Fibroblast of villous mesenchyme (primary cell): ENCODE measurements at regions not wholly inside any gene's neighbourhood (a gene's known extent, or its start where the extent isn't known, plus 50 kb on each side); places are given as distances from the start of the nearest gene placed in this dataset.
"Not testable (repeated sequence)": the region's sequence is repeated elsewhere in the genome, so short reads cannot be mapped to it uniquely, and the experiment has no call there.

Experiments
- DNase-seq: peaks from one replicate; pipeline ENCODE4 v3.0.0-alpha.2; 2010; ENCODE audit warnings: low read depth
- H3K4me3 ChIP-seq: 2 replicates; pipeline ENCODE4 v1.5.1; 2011; ENCODE audit warnings: low read depth, mild to moderate bottlenecking, low read length
- TF ChIP-seq, protein P1 (sequence below): IDR thresholded peaks from 2 replicates; pipeline ENCODE4 v1.5.1; 2012; ENCODE audit warnings: low read depth, mild to moderate bottlenecking, low read length; ENCODE audit not compliant: insufficient read depth

GRCh38 chr6:21341910-21342309, 251.6 kb upstream of the SOX4 start:
- TF ChIP-seq, protein P1, sequence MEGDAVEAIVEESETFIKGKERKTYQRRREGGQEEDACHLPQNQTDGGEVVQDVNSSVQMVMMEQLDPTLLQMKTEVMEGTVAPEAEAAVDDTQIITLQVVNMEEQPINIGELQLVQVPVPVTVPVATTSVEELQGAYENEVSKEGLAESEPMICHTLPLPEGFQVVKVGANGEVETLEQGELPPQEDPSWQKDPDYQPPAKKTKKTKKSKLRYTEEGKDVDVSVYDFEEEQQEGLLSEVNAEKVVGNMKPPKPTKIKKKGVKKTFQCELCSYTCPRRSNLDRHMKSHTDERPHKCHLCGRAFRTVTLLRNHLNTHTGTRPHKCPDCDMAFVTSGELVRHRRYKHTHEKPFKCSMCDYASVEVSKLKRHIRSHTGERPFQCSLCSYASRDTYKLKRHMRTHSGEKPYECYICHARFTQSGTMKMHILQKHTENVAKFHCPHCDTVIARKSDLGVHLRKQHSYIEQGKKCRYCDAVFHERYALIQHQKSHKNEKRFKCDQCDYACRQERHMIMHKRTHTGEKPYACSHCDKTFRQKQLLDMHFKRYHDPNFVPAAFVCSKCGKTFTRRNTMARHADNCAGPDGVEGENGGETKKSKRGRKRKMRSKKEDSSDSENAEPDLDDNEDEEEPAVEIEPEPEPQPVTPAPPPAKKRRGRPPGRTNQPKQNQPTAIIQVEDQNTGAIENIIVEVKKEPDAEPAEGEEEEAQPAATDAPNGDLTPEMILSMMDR = no peak

GRCh38 chr6:21342501-21342900, 251.1 kb upstream of the SOX4 start:
- peak; percentile 44 for DNase-seq
- H3K4me3 ChIP-seq = no peak overlapping the region
- TF ChIP-seq, protein P1 = no peak

More at GRCh38 chr6:21341910-21342309, 251.6 kb upstream of the SOX4 start:
- no peak for DNase-seq
- no peak overlapping the region for H3K4me3 ChIP-seq

GRCh38 chr6:21345704-21346103, 247.8 kb upstream of the SOX4 start:
- not testable (repeated sequence) for H3K4me3 ChIP-seq, DNase-seq

DNA sequence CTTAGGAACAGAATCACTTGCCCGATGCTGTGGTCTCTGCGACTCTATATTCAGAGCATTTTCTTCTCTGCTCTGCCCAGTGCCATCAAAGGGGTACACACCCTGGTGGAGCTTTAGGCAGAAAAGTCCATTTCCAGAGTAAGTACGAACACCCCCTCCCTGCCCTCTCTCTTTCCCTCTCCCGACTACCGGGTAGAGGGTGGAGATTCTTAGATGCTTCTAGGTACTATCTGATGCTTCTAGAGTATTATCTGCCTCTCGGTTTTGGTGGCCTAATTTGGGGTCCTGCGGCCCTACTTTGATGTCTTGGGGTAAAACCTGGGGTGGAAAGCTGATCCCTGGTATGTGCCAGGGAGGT, 245.4 kb upstream of the SOX4 start:
- no peak overlapping the region for H3K4me3 ChIP-seq
- TF ChIP-seq, protein P1 = no peak
- DNase-seq = no peak

GRCh38 chr6:21348504-21349195, 244.9 kb upstream of the SOX4 start:
- TF ChIP-seq, protein P1 = no peak
- H3K4me3 ChIP-seq = no peak overlapping the region
- peak; percentile 63 for DNase-seq

GRCh38 chr6:21349834-21350233, 243.7 kb upstream of the SOX4 start:
- DNase-seq = no peak
- TF ChIP-seq, protein P1 = no peak
- no peak overlapping the region for H3K4me3 ChIP-seq

GRCh38 chr6:21350926-21351325, 242.6 kb upstream of the SOX4 start:
- TF ChIP-seq, protein P1 = no peak
- DNase-seq = no peak
- no peak overlapping the region for H3K4me3 ChIP-seq
